Adrenal gland (tissue), 9 donors: ENCODE measurements at regions not wholly inside any gene's neighbourhood (a gene's known extent, or its start where the extent isn't known, plus 50 kb on each side); places are given as distances from the start of the nearest gene placed in this dataset.
"Not testable (repeated sequence)": the region's sequence is repeated elsewhere in the genome, so short reads cannot be mapped to it uniquely, and the experiment has no call there.

Experiments
- DNase-seq, 7 donors: peaks; one replicate each; pipeline ENCODE4 v3.0.0-alpha.2; 2019 to 2020
- H3K27ac ChIP-seq, 5 donors: fragments of 200-600 bp; sonication (generic) in 4 of 5; 1 replicate in 3 of 5; 2 replicates in 2 of 5; pipeline versions ENCODE4 v1.5.1 to v1.8.0; 2016 to 2020; ENCODE audit warnings: mild to moderate bottlenecking in 1 of 5
- H3K27me3 ChIP-seq: fragments of 200-600 bp; 2 replicates; pipeline ENCODE4 v1.8.0; 2021
- H3K36me3 ChIP-seq, 2 donors: fragments of 200-600 bp; replicated peaks in 1 of 2; 1 replicate in 1 of 2; 2 replicates in 1 of 2; pipeline versions ENCODE4 v1.5.1 to v1.8.0; 2018 to 2022
- H3K4me1 ChIP-seq, 2 donors: fragments of 200-600 bp; replicated peaks in 1 of 2; 1 replicate in 1 of 2; 2 replicates in 1 of 2; pipeline versions ENCODE4 v1.5.1 to v1.8.0; 2018 to 2021
- H3K4me3 ChIP-seq, 4 donors: fragments of 200-600 bp; sonication (generic) in 3 of 4; one replicate each; pipeline ENCODE4 v1.5.1; 2016 to 2018
- H3K9me3 ChIP-seq, 3 donors: fragments of 200-600 bp; sonication (generic) in 1 of 3; replicated peaks in 1 of 3; 1 replicate in 2 of 3; 2 replicates in 1 of 3; pipeline versions ENCODE4 v1.5.1 to v1.8.0; 2016 to 2021
- CTCF ChIP-seq, 6 experiments: fragments of 450-650 bp in 4 of 6; fragments of 200-600 bp in 2 of 6; sonication (generic) in 1 of 6; IDR thresholded peaks; 1 replicate in 5 of 6; 2 replicates in 1 of 6; pipeline versions ENCODE4 v1.5.1 to v1.8.0; 2016 to 2021; ENCODE audit warnings: antibody characterized with exemption in 6 of 6, mild to moderate bottlenecking in 2 of 6, moderate library complexity in 1 of 6
- POLR2A ChIP-seq, 2 donors: fragments of 450-650 bp; IDR thresholded peaks; one replicate each; pipeline ENCODE4 v1.6.1; 2017; ENCODE audit warnings: antibody characterized with exemption in 2 of 2, mild to moderate bottlenecking in 2 of 2, moderate library complexity in 1 of 2
- WGBS, 4 donors: extraction: QIAGEN DNeasy Blood & Tissue Kit in 2 of 4; methylation state at CpG; one replicate each; pipeline versions ENCODE4 v1.1.5 to v1.1.7; 2013 to 2017; 5-methylcytosine and 5-hydroxymethylcytosine counted together
- intact Hi-C, 2 donors: fragments of 100-400 bp; cut with DNase I; formaldehyde crosslinking; loops; one replicate each; pipeline versions ENCODE4 v1.14.1 to v1.15.0; 2022 to 2023
- donor health status: healthy with polysubstance abuse.
- donor health status: Bipolar disorder and iron deficiency.
- donor health status: DM: yes; HTN: yes; CAD: no.
- donor health status: DM: no; HTN: no; CAD: no.
- donor health status: DM: no; HTN: no; CAD: no.

DNA sequence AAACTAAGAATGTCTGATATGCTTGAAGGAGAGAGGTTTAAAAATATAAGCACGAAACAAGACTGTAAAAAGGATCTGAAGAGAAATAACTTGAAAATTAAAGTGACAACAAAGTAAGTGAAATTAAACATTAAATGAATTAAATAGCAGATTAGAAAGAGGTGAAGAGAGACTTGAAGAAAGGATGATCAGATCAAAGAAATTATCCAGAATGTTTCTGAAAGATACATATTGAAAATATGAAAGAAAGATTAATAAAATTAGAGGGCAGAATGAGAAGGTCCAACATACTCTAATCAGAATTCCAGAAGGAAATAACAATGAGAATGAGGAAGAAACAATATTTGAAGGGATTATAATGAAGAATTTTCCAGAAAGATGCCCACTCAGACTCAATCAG, 151.1 kb downstream of the FAM76B start:
- DNase-seq = no peak
- Histone ChIP-seq H3K4me3 (no peak overlapping the region), H3K27ac (no peak overlapping the region), H3K36me3 (no peaks in the 10 kb centered on the region), H3K4me1 (peaks cover 0 to 9% of the 10 kb centered on the region in 2 donors), H3K27me3 (no peaks in the 10 kb centered on the region), H3K9me3 (no peaks in the 10 kb centered on the region)
- intact Hi-C loops = no loop called here
- 89 to 96% (median 95%) methylated on average over 1 of the region's 1 CpG for WGBS, 4 donors
- TF ChIP-seq CTCF (IDR thresholded peaks at IDR 0.05) (no peak), POLR2A (IDR thresholded peaks at IDR 0.05) (no peak)

- no peak overlapping the region for H3K27ac ChIP-seq
- WGBS, 4 donors = 78 to 94% (median 83%) methylated on average over 7 of the region's 7 CpGs
These were observed 164.2 kb downstream of the FAM76B start for GRCh38 chr11:95625164-95625900.

DNA sequence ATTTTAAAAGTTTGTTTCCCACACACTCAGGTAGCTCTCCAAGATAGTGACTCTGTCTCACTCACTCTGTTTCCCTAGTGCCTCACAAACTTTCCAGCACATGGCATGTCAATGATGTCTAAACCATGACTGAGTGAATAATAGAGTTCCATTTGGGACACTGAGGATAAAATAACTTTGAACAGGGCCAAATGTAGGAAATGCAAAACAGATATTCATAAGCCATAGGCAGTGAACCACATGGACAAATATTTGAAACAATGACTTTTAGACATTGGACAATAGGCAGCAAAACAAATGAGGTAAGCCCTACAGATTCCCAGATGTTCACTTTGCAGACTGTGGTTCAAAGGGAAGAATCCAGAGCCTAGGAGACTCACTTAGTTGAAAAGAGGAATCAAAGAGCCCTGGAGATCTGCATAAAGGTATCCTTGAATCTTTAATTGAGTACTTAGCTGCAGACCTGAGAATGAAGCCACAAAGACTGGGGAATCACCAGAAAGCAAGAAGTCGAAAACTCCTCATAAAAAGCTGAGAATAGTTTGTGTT, 173.3 kb downstream of the FAM76B start:
- no peak for TF ChIP-seq POLR2A (IDR thresholded peaks at IDR 0.05)
- no peak for TF ChIP-seq CTCF (IDR thresholded peaks at IDR 0.05)
- no peak overlapping the region for H3K4me3 ChIP-seq
- H3K36me3 ChIP-seq = no peaks in the 10 kb centered on the region
- no peaks in the 10 kb centered on the region for H3K4me1 ChIP-seq
- WGBS, 4 donors = 84 to 100% (median 93%) methylated on average over 1 of the region's 1 CpG
- H3K27ac ChIP-seq = no peak overlapping the region
- H3K27me3 ChIP-seq = no peaks in the 10 kb centered on the region
- H3K9me3 ChIP-seq = peaks cover 0 to 5% (median 0%) of the 10 kb centered on the region in 3 donors
- no peak for DNase-seq
- intact Hi-C loops = no loop called here

More at GRCh38 chr11:95625164-95625900, 164.2 kb downstream of the FAM76B start:
- no peaks in the 10 kb centered on the region for H3K36me3 ChIP-seq
- H3K9me3 ChIP-seq = peaks cover 0 to 5% (median 0%) of the 10 kb centered on the region in 3 donors
- H3K4me1 ChIP-seq = no peaks in the 10 kb centered on the region
- intact Hi-C loops = no loop called here
- no peak overlapping the region for H3K4me3 ChIP-seq
- TF ChIP-seq POLR2A (IDR thresholded peaks at IDR 0.05) (no peak), CTCF (IDR thresholded peaks at IDR 0.05) (no peak)
- DNase-seq = no peak
- no peaks in the 10 kb centered on the region for H3K27me3 ChIP-seq

DNA sequence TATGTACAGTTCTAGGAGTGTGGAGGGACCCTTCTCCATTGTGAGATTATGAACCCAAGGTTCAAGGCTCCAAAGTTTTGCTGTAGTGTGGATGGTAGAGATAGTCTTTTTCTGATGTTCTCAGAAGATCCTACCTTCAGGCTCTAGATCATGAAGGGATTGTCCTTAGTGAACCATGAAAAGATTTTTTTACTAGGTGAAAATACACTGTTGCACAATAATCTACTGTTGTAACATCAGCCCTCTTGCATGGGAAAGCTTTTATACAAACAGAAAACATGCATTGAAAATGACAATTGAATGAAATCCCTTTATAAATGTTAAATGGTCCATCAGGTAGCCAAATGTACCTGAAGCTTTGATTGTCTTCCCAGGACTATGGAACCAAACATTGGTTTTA, 177.8 kb downstream of the FAM76B start:
- H3K4me1 ChIP-seq = no peaks in the 10 kb centered on the region
- intact Hi-C loops = no loop called here
- no peak overlapping the region for H3K4me3 ChIP-seq
- no peaks in the 10 kb centered on the region for H3K36me3 ChIP-seq
- no peaks in the 10 kb centered on the region for H3K9me3 ChIP-seq
- no peak for TF ChIP-seq POLR2A (IDR thresholded peaks at IDR 0.05)
- TF ChIP-seq CTCF (IDR thresholded peaks at IDR 0.05) = no peak
- no peaks in the 10 kb centered on the region for H3K27me3 ChIP-seq
- DNase-seq = no peak
- H3K27ac ChIP-seq = no peak overlapping the region

- H3K27ac ChIP-seq, H3K4me1 ChIP-seq, H3K36me3 ChIP-seq, H3K9me3 ChIP-seq, DNase-seq, H3K27me3 ChIP-seq, intact Hi-C loops, H3K4me3 ChIP-seq: not testable (repeated sequence)
- 93 to 96% (median 94%) methylated on average over 5 of the region's 5 CpGs for WGBS, 4 donors
These were observed 179.4 kb downstream of the FAM76B start for GRCh38 chr11:95610185-95610584.
